ENCODE measurements at regions not wholly inside any gene's neighbourhood (a gene's known extent, or its start where the extent isn't known, plus 50 kb on each side); places are given as distances from the start of the nearest gene placed in this dataset.

DNA sequence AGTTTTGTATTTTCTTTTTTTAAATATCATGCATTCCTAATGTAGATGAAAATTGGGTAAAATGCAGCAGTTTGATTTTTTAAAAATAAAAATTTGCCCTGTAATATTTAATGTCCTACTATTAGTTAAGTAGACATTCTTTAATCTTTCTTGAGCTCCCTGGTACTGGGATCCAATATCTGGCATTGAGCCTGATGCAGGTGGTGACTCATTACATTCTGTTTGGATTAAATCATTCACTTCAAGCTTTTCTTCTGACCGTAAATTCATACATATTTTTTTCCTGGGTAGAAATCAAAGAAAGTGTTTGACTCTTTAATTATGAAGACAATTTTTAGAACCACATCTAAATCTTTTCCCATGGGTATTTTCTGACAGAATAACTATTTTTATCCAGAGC, 768.8 kb upstream of the SLC35B3 start:
- H3K9me3 ChIP-seq (replicated peaks in 1 of 2; ENCODE audit: control insufficient read depth in 1 of 2, insufficient read depth in 1 of 2, low read length in 2 of 2) = peaks cover 0 to 4% of the 10 kb centered on the region in 2 donors
- no peak overlapping the region for H3K27ac Mint-ChIP-seq
- H3K4me1 Mint-ChIP-seq = no peaks in the 10 kb centered on the region
- H3K4me3 Mint-ChIP-seq = no peak overlapping the region
- WGBS (ENCODE audit: insufficient coverage) = no CpG with 5 or more reads among the region's 1 CpG
- H3K9me3 Mint-ChIP-seq = peaks cover 0 to 3% (median 0%) of the 10 kb centered on the region in 7 donors
- H4K20me1 ChIP-seq (ENCODE audit: insufficient read depth, low read length) = no peaks in the 10 kb centered on the region
- intact Hi-C loops (cut with micrococcal nuclease) = no loop called here
- no peak for DNase-seq
- H3K36me3 Mint-ChIP-seq = no peaks in the 10 kb centered on the region
- no peaks in the 10 kb centered on the region for H3K4me1 ChIP-seq (ENCODE audit: control insufficient read depth in 1 of 2, insufficient read depth in 2 of 2, low read length in 2 of 2)
- H3K36me3 ChIP-seq (replicated peaks in 1 of 2; ENCODE audit: control insufficient read depth in 1 of 2, insufficient read depth in 2 of 2, low read length in 2 of 2) = no peaks in the 10 kb centered on the region
- H3K4me3 ChIP-seq (replicated peaks in 1 of 3; ENCODE audit: low read depth in 2 of 3, low read length in 3 of 3) = no peak overlapping the region
- H3K27me3 ChIP-seq (ENCODE audit: control insufficient read depth in 2 of 2, insufficient read depth in 2 of 2, low read length in 2 of 2) = no peaks in the 10 kb centered on the region
- H3K4me2 ChIP-seq (replicated peaks; ENCODE audit: extremely low read depth, low read length, poor library complexity, severe bottlenecking) = no peak overlapping the region
- TF ChIP-seq, protein P1, sequence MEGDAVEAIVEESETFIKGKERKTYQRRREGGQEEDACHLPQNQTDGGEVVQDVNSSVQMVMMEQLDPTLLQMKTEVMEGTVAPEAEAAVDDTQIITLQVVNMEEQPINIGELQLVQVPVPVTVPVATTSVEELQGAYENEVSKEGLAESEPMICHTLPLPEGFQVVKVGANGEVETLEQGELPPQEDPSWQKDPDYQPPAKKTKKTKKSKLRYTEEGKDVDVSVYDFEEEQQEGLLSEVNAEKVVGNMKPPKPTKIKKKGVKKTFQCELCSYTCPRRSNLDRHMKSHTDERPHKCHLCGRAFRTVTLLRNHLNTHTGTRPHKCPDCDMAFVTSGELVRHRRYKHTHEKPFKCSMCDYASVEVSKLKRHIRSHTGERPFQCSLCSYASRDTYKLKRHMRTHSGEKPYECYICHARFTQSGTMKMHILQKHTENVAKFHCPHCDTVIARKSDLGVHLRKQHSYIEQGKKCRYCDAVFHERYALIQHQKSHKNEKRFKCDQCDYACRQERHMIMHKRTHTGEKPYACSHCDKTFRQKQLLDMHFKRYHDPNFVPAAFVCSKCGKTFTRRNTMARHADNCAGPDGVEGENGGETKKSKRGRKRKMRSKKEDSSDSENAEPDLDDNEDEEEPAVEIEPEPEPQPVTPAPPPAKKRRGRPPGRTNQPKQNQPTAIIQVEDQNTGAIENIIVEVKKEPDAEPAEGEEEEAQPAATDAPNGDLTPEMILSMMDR (IDR thresholded peaks at IDR 0.05) = no peak
- no peak overlapping the region for H3K27ac ChIP-seq (ENCODE audit: low read depth in 1 of 2, low read length in 2 of 2)
- H3K9ac ChIP-seq (ENCODE audit: insufficient read depth, low read length, poor library complexity, severe bottlenecking) = no peak overlapping the region
- no peak overlapping the region for H2AFZ ChIP-seq (ENCODE audit: insufficient read depth, low read depth, low read length, poor library complexity, severe bottlenecking)
- no peaks in the 10 kb centered on the region for H3K79me2 ChIP-seq (ENCODE audit: insufficient read depth, low read length)
- H3K27me3 Mint-ChIP-seq (ENCODE audit: low read depth in 3 of 3) = no peaks in the 10 kb centered on the region

DNA sequence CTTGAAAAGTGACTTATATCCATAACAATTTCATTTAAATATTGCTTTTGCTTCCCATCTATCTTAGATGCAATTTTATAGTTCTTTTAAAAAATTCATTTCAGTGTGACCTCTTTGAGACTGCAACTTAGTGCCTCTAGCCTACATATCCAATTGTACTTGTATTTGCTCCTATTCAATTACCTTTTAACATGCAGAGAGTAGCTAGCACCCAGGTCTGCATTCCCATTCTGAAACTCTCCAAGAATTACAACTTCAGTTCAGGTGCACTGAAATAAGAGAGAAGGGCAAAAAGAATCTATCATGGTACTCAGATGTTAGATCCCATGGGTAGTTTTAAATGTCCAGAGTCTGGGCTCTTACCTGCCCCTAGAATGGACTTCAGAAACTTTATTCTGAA, 765.4 kb upstream of the SLC35B3 start:
- H3K4me1 ChIP-seq (ENCODE audit: control insufficient read depth in 1 of 2, insufficient read depth in 2 of 2, low read length in 2 of 2) = no peaks in the 10 kb centered on the region
- H3K27ac ChIP-seq (ENCODE audit: low read depth in 1 of 2, low read length in 2 of 2) = no peak overlapping the region
- H2AFZ ChIP-seq (ENCODE audit: insufficient read depth, low read depth, low read length, poor library complexity, severe bottlenecking) = no peak overlapping the region
- no peak overlapping the region for H3K4me3 Mint-ChIP-seq
- no peaks in the 10 kb centered on the region for H3K4me1 Mint-ChIP-seq
- TF ChIP-seq, protein P1 (IDR thresholded peaks at IDR 0.05) = no peak
- no peaks in the 10 kb centered on the region for H3K36me3 Mint-ChIP-seq
- H3K27ac Mint-ChIP-seq = no peak overlapping the region
- H3K36me3 ChIP-seq (replicated peaks in 1 of 2; ENCODE audit: control insufficient read depth in 1 of 2, insufficient read depth in 2 of 2, low read length in 2 of 2) = no peaks in the 10 kb centered on the region
- peaks cover 0 to 2% (median 0%) of the 10 kb centered on the region in 3 donors for H3K27me3 Mint-ChIP-seq (ENCODE audit: low read depth in 3 of 3)
- DNase-seq = no peak
- H3K79me2 ChIP-seq (ENCODE audit: insufficient read depth, low read length) = no peaks in the 10 kb centered on the region
- H3K9me3 ChIP-seq (replicated peaks in 1 of 2; ENCODE audit: control insufficient read depth in 1 of 2, insufficient read depth in 1 of 2, low read length in 2 of 2) = no peaks in the 10 kb centered on the region
- no peaks in the 10 kb centered on the region for H3K27me3 ChIP-seq (ENCODE audit: control insufficient read depth in 2 of 2, insufficient read depth in 2 of 2, low read length in 2 of 2)
- H4K20me1 ChIP-seq (ENCODE audit: insufficient read depth, low read length) = no peaks in the 10 kb centered on the region
- peaks cover 0 to 3% (median 0%) of the 10 kb centered on the region in 7 donors for H3K9me3 Mint-ChIP-seq
- H3K4me3 ChIP-seq (replicated peaks in 1 of 3; ENCODE audit: low read depth in 2 of 3, low read length in 3 of 3) = no peak overlapping the region
- intact Hi-C loops (cut with micrococcal nuclease) = no loop called here
- H3K4me2 ChIP-seq (replicated peaks; ENCODE audit: extremely low read depth, low read length, poor library complexity, severe bottlenecking) = no peak overlapping the region
- H3K9ac ChIP-seq (ENCODE audit: insufficient read depth, low read length, poor library complexity, severe bottlenecking) = no peak overlapping the region
